ENCODE measurements at regions not wholly inside any gene's neighbourhood (a gene's known extent, or its start where the extent isn't known, plus 50 kb on each side); places are given as distances from the start of the nearest gene placed in this dataset.

DNA sequence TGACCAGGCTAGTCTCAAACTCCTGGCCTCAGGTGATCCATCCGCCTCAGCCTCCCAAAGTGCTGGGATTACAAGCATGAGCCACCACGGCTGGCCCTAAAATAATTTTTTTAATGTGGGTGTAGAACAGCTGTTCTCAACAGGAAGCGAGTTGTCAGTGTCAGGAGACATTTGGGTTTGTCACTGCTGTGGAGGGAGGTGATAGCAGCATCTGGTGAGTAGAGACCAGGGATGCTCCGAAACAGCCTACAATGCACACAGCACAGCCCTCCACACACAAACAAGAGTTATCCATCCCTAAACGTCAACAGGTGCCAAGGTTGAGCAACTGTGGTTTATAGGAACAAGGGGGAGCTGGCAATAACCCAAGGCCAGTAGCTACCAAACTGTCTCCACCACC, 243.4 kb upstream of the STS start:
- no peak for FAIRE-seq
- TF ChIP-seq POLR2AphosphoS5 (IDR thresholded peaks at IDR 0.05; ENCODE audit: low read depth, low read length) (no peak), TAF1 (IDR thresholded peaks at IDR 0.05; ENCODE audit: borderline replicate concordance, low read depth, low read length) (no peak), POLR2A (IDR thresholded peaks at IDR 0.05; ENCODE audit: low read depth, low read length) (no peak)
- DNase-seq (ENCODE audit: insufficient read length) = no peak

DNA sequence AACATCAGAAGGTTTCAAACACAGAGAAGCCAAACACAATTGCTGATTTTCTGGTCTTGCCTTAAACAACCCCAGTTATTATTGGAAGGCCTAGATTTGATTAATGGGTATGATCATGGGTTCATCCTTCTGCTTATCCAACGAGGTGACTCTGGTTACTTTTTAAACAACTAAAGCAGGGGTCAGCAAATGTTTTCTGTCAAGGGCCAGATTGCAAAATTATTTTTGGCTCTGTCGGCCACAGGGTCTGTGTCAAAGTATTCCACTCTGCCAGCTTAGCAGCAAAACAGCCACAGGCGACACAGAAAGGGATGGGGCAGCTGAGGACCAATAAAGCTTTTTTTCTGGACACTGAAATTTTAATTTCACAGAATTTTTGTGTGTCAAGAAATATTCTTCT, 249.1 kb upstream of the STS start:
- no peak for FAIRE-seq
- no peak for DNase-seq (ENCODE audit: insufficient read length)
- TF ChIP-seq TAF1 (IDR thresholded peaks at IDR 0.05; ENCODE audit: borderline replicate concordance, low read depth, low read length) (no peak), POLR2A (IDR thresholded peaks at IDR 0.05; ENCODE audit: low read depth, low read length) (no peak), POLR2AphosphoS5 (IDR thresholded peaks at IDR 0.05; ENCODE audit: low read depth, low read length) (no peak)

DNA sequence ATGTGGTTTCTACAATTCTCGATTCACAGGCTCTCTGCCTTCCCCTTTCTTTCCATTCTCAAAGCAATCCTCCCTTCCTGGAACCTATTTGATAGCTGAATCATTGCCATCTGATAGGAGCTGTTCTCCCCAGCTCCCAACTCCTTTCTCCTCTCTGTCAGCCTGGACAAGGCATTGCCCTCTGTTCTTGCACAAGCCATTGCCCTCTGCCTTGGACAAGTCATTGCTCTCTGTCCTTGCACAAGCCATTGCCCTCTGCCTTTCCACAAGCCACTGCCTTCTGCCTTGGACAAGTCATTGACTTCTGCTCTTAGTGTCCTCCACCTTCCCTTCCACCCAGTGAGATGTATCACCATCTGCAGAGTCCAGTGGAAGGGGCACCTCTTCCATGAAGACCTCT, 256.1 kb upstream of the STS start:
- FAIRE-seq (no peak), DNase-seq (ENCODE audit: insufficient read length) (no peak)
- no peak for TF ChIP-seq POLR2AphosphoS5 (IDR thresholded peaks at IDR 0.05; ENCODE audit: low read depth, low read length)
- no peak for TF ChIP-seq TAF1 (IDR thresholded peaks at IDR 0.05; ENCODE audit: borderline replicate concordance, low read depth, low read length)
- no peak for TF ChIP-seq POLR2A (IDR thresholded peaks at IDR 0.05; ENCODE audit: low read depth, low read length)

DNA sequence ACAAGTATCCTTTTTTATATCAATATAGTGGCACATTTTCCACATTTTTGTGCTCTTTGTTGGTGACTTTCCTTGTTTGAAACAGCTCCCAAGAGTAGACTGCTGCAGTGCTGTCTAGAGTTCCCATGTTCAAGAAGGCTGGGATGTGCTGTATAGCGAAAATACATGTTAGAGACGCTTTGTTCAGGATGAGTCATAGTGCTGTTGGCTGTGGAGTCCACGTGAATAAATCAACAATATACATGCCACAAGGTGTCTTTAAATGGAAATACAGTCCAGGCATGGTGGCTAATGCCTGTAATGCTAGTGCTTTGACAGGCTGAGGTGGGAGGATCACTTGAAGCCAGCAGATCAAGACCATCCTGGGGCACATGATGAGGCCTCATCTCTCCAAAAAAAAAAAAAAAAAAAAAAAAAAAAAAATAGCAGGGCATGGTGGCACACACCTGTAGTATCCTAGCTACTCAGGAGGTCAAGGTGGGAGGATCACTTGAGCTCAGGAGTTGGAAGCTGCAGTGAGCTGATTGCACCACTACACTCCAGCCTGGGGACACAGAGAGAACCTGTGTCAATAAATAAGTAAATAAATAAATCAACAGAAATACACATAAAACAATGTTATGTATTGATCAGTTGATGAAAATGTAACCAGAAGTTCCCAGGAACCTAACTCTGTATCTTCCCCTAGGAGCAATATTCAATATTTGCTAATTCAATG, 256.8 kb upstream of the STS start:
- FAIRE-seq = no peak
- DNase-seq (ENCODE audit: insufficient read length) = no peak
- TF ChIP-seq TAF1 (IDR thresholded peaks at IDR 0.05; ENCODE audit: borderline replicate concordance, low read depth, low read length) (no peak), POLR2A (IDR thresholded peaks at IDR 0.05; ENCODE audit: low read depth, low read length) (no peak)

DNA sequence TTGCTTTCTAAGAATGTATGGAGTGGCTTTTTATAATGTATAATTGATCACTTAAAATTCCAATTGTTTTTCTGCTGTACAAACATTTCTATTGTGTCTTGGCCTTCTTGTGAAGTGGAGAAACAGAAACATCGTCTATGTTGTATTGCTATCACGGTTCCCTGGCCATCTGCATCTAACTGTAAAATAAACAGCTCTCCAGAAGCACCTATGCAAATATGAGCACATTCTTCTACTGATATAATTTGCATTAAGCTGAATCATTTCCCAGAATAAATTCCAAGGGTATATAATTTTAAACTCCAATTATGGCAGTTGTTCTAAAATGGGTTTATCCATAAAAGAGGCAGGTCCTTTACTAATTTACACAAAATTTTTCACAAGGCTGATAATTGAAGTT, 261.6 kb upstream of the STS start:
- TF ChIP-seq POLR2AphosphoS5 (IDR thresholded peaks at IDR 0.05; ENCODE audit: low read depth, low read length) (no peak), TAF1 (IDR thresholded peaks at IDR 0.05; ENCODE audit: borderline replicate concordance, low read depth, low read length) (no peak), POLR2A (IDR thresholded peaks at IDR 0.05; ENCODE audit: low read depth, low read length) (no peak)
- DNase-seq (ENCODE audit: insufficient read length) (no peak), FAIRE-seq (no peak)

DNA sequence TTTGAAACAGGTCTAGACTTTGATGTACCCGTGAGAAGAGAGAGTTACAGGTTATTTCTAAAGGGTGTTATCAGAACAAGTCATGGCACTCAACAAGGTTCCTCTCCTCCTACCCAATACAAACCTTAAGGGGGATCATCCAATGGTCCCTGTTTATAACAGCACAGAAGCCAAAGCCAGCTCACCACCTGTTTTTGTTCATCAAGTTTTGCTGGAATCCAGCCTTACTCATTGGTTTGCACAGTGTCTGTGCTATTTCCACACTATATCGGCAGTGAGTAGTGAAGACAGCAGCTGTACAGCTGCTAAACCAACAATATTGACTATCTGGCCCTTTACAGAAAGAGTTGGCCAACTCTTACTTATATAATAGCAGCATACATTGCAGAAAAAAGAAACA, 262.1 kb upstream of the STS start:
- DNase-seq (ENCODE audit: insufficient read length) (no peak), FAIRE-seq (no peak)

DNA sequence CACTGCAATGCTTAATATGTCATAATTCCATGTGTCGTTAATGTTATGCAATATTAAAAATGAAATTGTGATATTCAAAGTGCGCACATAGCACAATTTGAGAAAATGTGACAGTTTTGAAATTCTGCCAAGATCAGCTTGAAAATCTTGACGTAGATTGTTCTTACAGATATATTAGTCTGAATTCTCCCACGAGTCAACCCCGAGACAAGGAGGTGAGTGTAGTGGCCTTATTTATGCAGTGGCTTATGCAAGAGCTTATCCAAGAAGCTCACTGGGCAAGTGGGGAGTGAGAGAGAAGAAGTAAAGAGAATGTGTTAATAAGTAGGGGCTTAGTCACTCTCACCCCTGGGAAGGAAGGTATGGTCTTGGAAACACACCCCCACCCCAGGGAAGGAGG, 286.1 kb upstream of the STS start:
- DNase-seq (ENCODE audit: insufficient read length) (no peak), FAIRE-seq (no peak)
- TF ChIP-seq POLR2AphosphoS5 (IDR thresholded peaks at IDR 0.05; ENCODE audit: low read depth, low read length) = no peak
- no peak for TF ChIP-seq POLR2A (IDR thresholded peaks at IDR 0.05; ENCODE audit: low read depth, low read length)
- TF ChIP-seq TAF1 (IDR thresholded peaks at IDR 0.05; ENCODE audit: borderline replicate concordance, low read depth, low read length) = no peak

More for the DNA sequence above, 262.1 kb upstream of the STS start:
- TF ChIP-seq POLR2A (IDR thresholded peaks at IDR 0.05; ENCODE audit: low read depth, low read length) (no peak), POLR2AphosphoS5 (IDR thresholded peaks at IDR 0.05; ENCODE audit: low read depth, low read length) (no peak), TAF1 (IDR thresholded peaks at IDR 0.05; ENCODE audit: borderline replicate concordance, low read depth, low read length) (no peak)

DNA sequence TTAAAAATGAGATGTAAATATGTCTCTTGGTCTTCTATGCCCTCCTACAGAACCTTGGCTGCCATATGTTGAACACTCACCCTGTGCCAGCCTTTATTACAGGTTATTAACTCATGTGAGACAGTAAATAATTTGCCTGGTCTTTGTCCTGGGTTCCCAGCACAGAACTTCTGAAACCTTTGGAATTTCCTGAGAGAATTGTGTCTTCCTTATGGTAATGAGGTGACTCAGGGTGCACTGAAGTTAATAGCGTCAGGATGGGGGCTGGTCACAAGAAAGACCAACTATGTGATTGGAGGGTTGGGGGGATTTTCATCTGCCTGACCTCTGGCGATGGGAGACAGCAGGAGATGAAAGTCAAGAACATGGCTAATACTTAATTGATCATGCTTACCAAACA, 289.8 kb upstream of the STS start:
- TF ChIP-seq POLR2A (IDR thresholded peaks at IDR 0.05; ENCODE audit: low read depth, low read length) (no peak), POLR2AphosphoS5 (IDR thresholded peaks at IDR 0.05; ENCODE audit: low read depth, low read length) (no peak), TAF1 (IDR thresholded peaks at IDR 0.05; ENCODE audit: borderline replicate concordance, low read depth, low read length) (no peak)
- no peak for DNase-seq (ENCODE audit: insufficient read length)
- FAIRE-seq = no peak

DNA sequence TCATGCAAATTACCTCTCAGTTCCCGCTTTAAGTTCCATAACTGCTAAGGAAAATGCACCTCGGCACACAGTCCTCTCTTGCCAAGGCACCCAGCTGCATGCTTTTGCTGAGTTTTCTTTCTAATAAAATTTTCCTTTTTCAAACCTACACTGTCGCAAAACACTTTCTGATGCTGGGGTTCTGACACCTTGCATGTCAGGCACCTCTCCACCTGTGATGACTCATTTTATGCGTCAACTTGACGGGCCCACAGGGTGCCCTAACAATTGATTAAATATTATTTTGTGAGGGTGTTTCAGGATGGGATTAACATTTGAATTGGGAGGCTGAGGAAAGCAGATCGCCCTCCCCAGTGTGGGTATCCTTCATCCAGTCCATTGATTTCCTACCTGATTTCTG, 291.0 kb upstream of the STS start:
- FAIRE-seq (no peak), DNase-seq (ENCODE audit: insufficient read length) (no peak)
- TF ChIP-seq POLR2A (IDR thresholded peaks at IDR 0.05; ENCODE audit: low read depth, low read length) (no peak), POLR2AphosphoS5 (IDR thresholded peaks at IDR 0.05; ENCODE audit: low read depth, low read length) (no peak), TAF1 (IDR thresholded peaks at IDR 0.05; ENCODE audit: borderline replicate concordance, low read depth, low read length) (no peak)

DNA sequence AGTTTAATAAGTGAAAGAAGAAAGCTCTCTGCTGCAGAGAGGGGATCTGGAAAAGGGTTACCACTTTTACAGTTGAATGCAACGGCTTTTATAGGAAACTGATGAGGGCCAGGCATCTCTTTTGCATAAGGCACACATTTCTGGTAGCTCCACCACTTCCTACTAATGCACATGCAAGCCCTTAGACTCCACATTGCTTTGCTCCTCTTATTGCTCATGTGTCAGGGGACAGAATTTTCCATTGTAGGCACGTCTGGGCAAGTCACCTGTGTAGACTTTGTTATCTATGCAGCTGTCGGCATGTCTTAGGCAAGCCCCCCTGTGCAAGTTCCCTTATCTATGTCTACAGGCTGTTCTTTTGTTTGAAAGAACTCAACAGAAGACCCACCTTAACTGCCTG, 294.6 kb upstream of the STS start:
- no peak for DNase-seq (ENCODE audit: insufficient read length)
- peak; percentile 36 for FAIRE-seq
- TF ChIP-seq POLR2A (IDR thresholded peaks at IDR 0.05; ENCODE audit: low read depth, low read length) (no peak), POLR2AphosphoS5 (IDR thresholded peaks at IDR 0.05; ENCODE audit: low read depth, low read length) (no peak), TAF1 (IDR thresholded peaks at IDR 0.05; ENCODE audit: borderline replicate concordance, low read depth, low read length) (no peak)

DNA sequence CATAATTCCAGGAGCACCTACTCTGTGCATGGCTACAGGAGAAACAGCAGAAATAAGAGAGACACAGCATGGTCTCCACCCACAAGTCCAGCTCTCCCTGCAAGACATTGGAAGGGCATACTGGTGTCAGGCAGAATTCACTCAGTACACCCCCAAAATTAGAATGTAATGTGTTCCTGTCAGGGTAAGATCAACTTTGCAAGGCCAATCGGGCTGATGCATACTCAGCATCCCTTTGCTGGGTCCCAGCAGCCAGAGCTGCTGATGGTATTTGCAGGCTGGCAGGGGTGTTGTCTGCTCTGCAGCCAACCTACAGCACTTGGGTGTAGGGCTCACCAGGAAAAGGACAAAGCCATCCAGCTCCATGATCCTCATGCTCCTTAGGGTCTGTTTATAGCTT, 295.4 kb upstream of the STS start:
- FAIRE-seq = no peak

DNA sequence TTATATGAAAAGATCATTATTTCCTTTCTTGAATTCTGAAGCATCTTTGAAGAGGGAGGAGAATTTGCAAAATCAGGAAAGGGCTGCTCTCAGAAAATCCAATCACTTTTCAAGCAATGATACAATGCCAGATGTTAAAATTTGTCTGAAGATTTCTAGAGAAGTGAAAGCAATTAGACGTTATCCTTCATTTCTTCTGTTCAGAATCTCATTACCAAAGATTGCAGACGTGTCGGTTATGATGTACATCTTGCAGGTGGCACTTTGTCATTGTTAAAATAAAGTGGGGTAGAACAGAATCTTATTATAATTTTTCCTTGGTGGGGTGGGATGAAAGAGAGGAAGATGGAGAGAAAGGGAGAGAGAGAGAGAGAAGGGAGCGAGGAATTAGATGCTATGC, 296.4 kb upstream of the STS start:
- TF ChIP-seq POLR2A (IDR thresholded peaks at IDR 0.05; ENCODE audit: low read depth, low read length) (no peak), POLR2AphosphoS5 (IDR thresholded peaks at IDR 0.05; ENCODE audit: low read depth, low read length) (no peak), TAF1 (IDR thresholded peaks at IDR 0.05; ENCODE audit: borderline replicate concordance, low read depth, low read length) (no peak)
- no peak for DNase-seq (ENCODE audit: insufficient read length)
- FAIRE-seq = peak; percentile 53

More for the DNA sequence above, 295.4 kb upstream of the STS start:
- no peak for DNase-seq (ENCODE audit: insufficient read length)
- TF ChIP-seq POLR2A (IDR thresholded peaks at IDR 0.05; ENCODE audit: low read depth, low read length) = no peak
- TF ChIP-seq POLR2AphosphoS5 (IDR thresholded peaks at IDR 0.05; ENCODE audit: low read depth, low read length) = no peak
- TF ChIP-seq TAF1 (IDR thresholded peaks at IDR 0.05; ENCODE audit: borderline replicate concordance, low read depth, low read length) = no peak
